CD4-positive, alpha-beta T cell (primary cell): ENCODE measurements at regions not wholly inside any gene's neighbourhood (a gene's known extent, or its start where the extent isn't known, plus 50 kb on each side); places are given as distances from the start of the nearest gene placed in this dataset.

Source experiments
- ATAC-seq: fragments of 200-7000 bp; cut with Tn5 transposase; one replicate; pipeline ENCODE4 v1.10.0; 2022; ENCODE audit warnings: mild to moderate bottlenecking; ENCODE audit not compliant: poor library complexity
- CTCF ChIA-PET: fragments of 350-600 bp; sonication (Branson Sonifier 250); formaldehyde crosslinking; loops from one replicate; lab custom pipeline; 2021; ENCODE audit warnings: antibody characterized with exemption, inconsistent platforms; lab: Charles Lee
- POLR2A ChIA-PET: fragments of 350-600 bp; sonication (Branson Sonifier 250); formaldehyde crosslinking; loops from one replicate; lab custom pipeline; 2021; ENCODE audit warnings: antibody characterized with exemption, inconsistent platforms; lab: Charles Lee
- DNase-seq, 14 experiments: peaks; one replicate each; pipeline ENCODE4 v3.0.0-alpha.2; 2013 to 2020; ENCODE audit warnings: mixed read lengths in 2 of 14
- H3K27ac ChIP-seq, 2 donors: one replicate each; pipeline versions ENCODE4 v1.5.1 to v1.7.0; 2013; ENCODE audit warnings: low read length in 2 of 2, low read depth in 1 of 2, mild to moderate bottlenecking in 1 of 2
- H3K27me3 ChIP-seq, 2 experiments: 1 replicate in 1 of 2; 2 replicates in 1 of 2; pipeline versions ENCODE4 v1.6.1 to v1.7.0; 2013; ENCODE audit warnings: low read length in 2 of 2, control low read depth in 1 of 2, mild to moderate bottlenecking in 1 of 2, moderate library complexity in 1 of 2; ENCODE audit not compliant: insufficient read depth in 2 of 2, control insufficient read depth in 1 of 2
- H3K36me3 ChIP-seq: one replicate; pipeline ENCODE4 v1.6.1; 2013; ENCODE audit warnings: low read length, control low read depth; ENCODE audit not compliant: insufficient read depth
- H3K4me1 ChIP-seq: one replicate; pipeline ENCODE4 v1.6.1; 2013; ENCODE audit warnings: low read length, control low read depth; ENCODE audit not compliant: insufficient read depth
- H3K4me3 ChIP-seq: one replicate; pipeline ENCODE4 v1.5.1; 2013; ENCODE audit warnings: mild to moderate bottlenecking, low read length, moderate library complexity
- H3K9me3 ChIP-seq, 2 experiments: 1 replicate in 1 of 2; 2 replicates in 1 of 2; pipeline versions ENCODE4 v1.6.1 to v1.7.0; 2013; ENCODE audit warnings: low read length in 2 of 2, mild to moderate bottlenecking in 2 of 2, control low read depth in 1 of 2, moderate library complexity in 1 of 2; ENCODE audit not compliant: control insufficient read depth in 1 of 2, insufficient read depth in 1 of 2
- H3K27ac Mint-ChIP-seq: one replicate; pipeline ENCODE4 v1.8.0; 2020; ENCODE audit warnings: mixed read lengths
- H3K27me3 Mint-ChIP-seq: one replicate; pipeline ENCODE4 v1.8.0; 2021; ENCODE audit warnings: mixed read lengths
- H3K36me3 Mint-ChIP-seq: one replicate; pipeline ENCODE4 v1.8.0; 2021; ENCODE audit warnings: low read depth, mixed read lengths
- H3K4me1 Mint-ChIP-seq: one replicate; pipeline ENCODE4 v1.8.0; 2021; ENCODE audit warnings: low read depth, mixed read lengths
- H3K4me3 Mint-ChIP-seq: one replicate; pipeline ENCODE4 v1.8.0; 2020; ENCODE audit warnings: mild to moderate bottlenecking, mixed read lengths
- H3K9me3 Mint-ChIP-seq: one replicate; pipeline ENCODE4 v1.8.0; 2020; ENCODE audit warnings: mixed read lengths
- intact Hi-C, 2 experiments: fragments of 100-400 bp; cut with DNase I in 1 of 2; cut with micrococcal nuclease in 1 of 2; formaldehyde crosslinking; loops; one replicate each; pipeline versions ENCODE4 v1.15.1 to v1.9.0; 2023 to 2025; cut with DNase I, micrococcal nuclease
- TF ChIP-seq, protein P1 (sequence below): fragments of 200-600 bp; IDR thresholded peaks from one replicate; pipeline ENCODE4 v1.8.0; 2022; ENCODE audit warnings: antibody characterized with exemption, mild to moderate bottlenecking

DNA sequence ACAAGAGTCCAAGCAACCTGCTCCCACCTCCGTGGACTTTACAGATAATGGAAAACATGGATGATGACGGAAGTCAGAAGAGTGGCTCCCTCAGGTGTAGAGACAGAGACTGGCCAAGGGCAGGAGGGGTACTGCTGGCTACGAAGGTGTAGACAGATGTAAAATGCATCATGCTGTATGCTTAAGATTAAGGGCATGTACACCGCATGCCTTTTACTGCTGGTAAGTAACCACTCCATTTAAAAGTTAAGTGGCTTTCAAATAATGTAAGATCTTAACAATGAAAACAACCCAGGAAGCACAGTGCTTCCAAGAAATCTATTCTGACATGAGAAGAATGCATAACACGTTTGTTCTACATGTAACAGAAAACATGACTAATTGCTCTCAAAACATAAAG, 76.9 kb upstream of the FAM9B start:
- Histone ChIP-seq H3K4me1 (no peaks in the 10 kb centered on the region), H3K4me3 (no peak overlapping the region), H3K9me3 (no peaks in the 10 kb centered on the region), H3K27me3 (no peaks in the 10 kb centered on the region), H3K27ac (no peak overlapping the region), H3K36me3 (no peaks in the 10 kb centered on the region)
- TF ChIP-seq, protein P1, sequence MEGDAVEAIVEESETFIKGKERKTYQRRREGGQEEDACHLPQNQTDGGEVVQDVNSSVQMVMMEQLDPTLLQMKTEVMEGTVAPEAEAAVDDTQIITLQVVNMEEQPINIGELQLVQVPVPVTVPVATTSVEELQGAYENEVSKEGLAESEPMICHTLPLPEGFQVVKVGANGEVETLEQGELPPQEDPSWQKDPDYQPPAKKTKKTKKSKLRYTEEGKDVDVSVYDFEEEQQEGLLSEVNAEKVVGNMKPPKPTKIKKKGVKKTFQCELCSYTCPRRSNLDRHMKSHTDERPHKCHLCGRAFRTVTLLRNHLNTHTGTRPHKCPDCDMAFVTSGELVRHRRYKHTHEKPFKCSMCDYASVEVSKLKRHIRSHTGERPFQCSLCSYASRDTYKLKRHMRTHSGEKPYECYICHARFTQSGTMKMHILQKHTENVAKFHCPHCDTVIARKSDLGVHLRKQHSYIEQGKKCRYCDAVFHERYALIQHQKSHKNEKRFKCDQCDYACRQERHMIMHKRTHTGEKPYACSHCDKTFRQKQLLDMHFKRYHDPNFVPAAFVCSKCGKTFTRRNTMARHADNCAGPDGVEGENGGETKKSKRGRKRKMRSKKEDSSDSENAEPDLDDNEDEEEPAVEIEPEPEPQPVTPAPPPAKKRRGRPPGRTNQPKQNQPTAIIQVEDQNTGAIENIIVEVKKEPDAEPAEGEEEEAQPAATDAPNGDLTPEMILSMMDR: no peak
- Mint-ChIP-seq H3K4me3 (no peak overlapping the region), H3K4me1 (no peaks in the 10 kb centered on the region), H3K27me3 (no peaks in the 10 kb centered on the region), H3K36me3 (no peaks in the 10 kb centered on the region), H3K27ac (no peak overlapping the region), H3K9me3 (no peaks in the 10 kb centered on the region)
- ATAC-seq (no peak), DNase-seq (no peak)
- ChIA-PET POLR2A (no interaction called here), CTCF (no interaction called here)
- intact Hi-C loops: no loop called here

DNA sequence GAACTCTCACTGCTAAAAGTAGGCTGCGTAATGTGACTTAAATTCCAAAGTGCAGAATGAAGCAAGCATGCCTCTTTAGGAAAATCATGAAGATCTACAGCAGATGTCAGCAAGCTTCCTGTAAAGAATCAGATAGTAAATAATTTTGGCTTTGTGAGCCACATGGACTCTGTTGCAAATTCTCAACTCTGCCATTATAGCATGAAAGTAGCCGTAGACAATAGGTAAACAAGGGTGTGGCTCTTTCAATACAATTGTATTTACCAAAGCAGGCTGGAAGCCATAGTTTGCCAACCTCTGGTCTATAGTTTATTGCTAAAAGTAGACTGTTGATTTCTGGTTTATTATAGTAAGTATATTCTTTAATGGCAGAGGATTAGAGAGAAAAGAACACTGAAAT, 80.3 kb upstream of the FAM9B start:
- no peaks in the 10 kb centered on the region for H3K4me1 ChIP-seq
- no peak for DNase-seq
- H3K4me1 Mint-ChIP-seq: no peaks in the 10 kb centered on the region
- H3K27me3 Mint-ChIP-seq: no peaks in the 10 kb centered on the region
- no peaks in the 10 kb centered on the region for H3K27me3 ChIP-seq
- H3K36me3 Mint-ChIP-seq: no peaks in the 10 kb centered on the region
- H3K4me3 ChIP-seq: no peak overlapping the region
- ChIA-PET POLR2A (no interaction called here), CTCF (interaction anchor here (0.6 kb wide), 1 partner anchor 587 kb away, joined by 3 read pairs; no protein-coding TSS in a partner anchor)
- intact Hi-C loops: no loop called here
- H3K4me3 Mint-ChIP-seq: no peak overlapping the region
- no peak overlapping the region for H3K27ac Mint-ChIP-seq
- TF ChIP-seq, protein P1: no peak
- H3K9me3 Mint-ChIP-seq: no peaks in the 10 kb centered on the region
- no peak for ATAC-seq
- H3K36me3 ChIP-seq: no peaks in the 10 kb centered on the region
- H3K9me3 ChIP-seq: no peaks in the 10 kb centered on the region
- H3K27ac ChIP-seq: no peak overlapping the region

DNA sequence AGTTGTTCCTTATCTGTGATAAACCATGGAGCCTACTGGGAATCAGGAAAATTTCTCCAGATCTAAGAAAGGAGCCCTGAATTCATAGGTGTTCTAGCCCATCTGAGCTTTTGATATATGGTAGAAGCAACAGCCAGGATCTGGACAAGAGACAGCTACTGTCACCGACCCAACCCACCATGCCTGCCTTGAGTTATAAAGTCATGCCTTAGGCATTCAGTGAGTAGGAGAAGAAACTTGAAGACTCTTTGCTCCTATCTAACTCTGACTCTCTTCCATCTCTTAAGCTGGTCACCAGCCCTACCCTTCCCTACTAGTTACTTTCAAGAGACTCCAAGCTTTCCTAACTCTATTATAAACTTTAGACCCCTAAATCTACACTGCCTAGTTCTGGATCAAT, 83.9 kb upstream of the FAM9B start:
- Mint-ChIP-seq H3K27me3 (no peaks in the 10 kb centered on the region), H3K4me1 (no peaks in the 10 kb centered on the region), H3K9me3 (no peaks in the 10 kb centered on the region), H3K4me3 (no peak overlapping the region), H3K36me3 (no peaks in the 10 kb centered on the region), H3K27ac (no peak overlapping the region)
- DNase-seq: no peak
- H3K36me3 ChIP-seq: no peaks in the 10 kb centered on the region
- no peak for ATAC-seq
- no peaks in the 10 kb centered on the region for H3K4me1 ChIP-seq
- ChIA-PET POLR2A (no interaction called here), CTCF (no interaction called here)
- no peak overlapping the region for H3K27ac ChIP-seq
- H3K9me3 ChIP-seq: no peaks in the 10 kb centered on the region
- intact Hi-C loops: no loop called here
- TF ChIP-seq, protein P1: no peak
- no peak overlapping the region for H3K4me3 ChIP-seq
- H3K27me3 ChIP-seq: no peaks in the 10 kb centered on the region
